Sigmoid colon (tissue), 4 donors: ENCODE measurements at regions not wholly inside any gene's neighbourhood (a gene's known extent, or its start where the extent isn't known, plus 50 kb on each side); places are given as distances from the start of the nearest gene placed in this dataset.

Experiments used
- CTCF ChIP-seq, 4 experiments: fragments of 450-650 bp in 3 of 4; fragments of 200-600 bp in 1 of 4; IDR thresholded peaks; one replicate each; pipeline ENCODE4 v1.5.1; 2016 to 2019; ENCODE audit warnings: antibody characterized with exemption in 4 of 4, mild to moderate bottlenecking in 3 of 4, moderate library complexity in 2 of 4
- POLR2A ChIP-seq, 2 donors: fragments of 450-650 bp; IDR thresholded peaks; one replicate each; pipeline ENCODE4 v1.6.1; 2016; ENCODE audit warnings: antibody characterized with exemption in 2 of 2, mild to moderate bottlenecking in 2 of 2, moderate library complexity in 2 of 2
- POLR2AphosphoS5 ChIP-seq, 4 donors: sonication (generic); formaldehyde crosslinking; IDR thresholded peaks; one replicate each; pipeline ENCODE4 v1.6.1; 2017; ENCODE audit warnings: antibody characterized with exemption in 4 of 4

- TF ChIP-seq POLR2A (IDR thresholded peaks at IDR 0.05), result no peak
- no peak for TF ChIP-seq CTCF (IDR thresholded peaks at IDR 0.05)
- no peak for TF ChIP-seq POLR2AphosphoS5 (IDR thresholded peaks at IDR 0.05)
Measured at GRCh38 chr4:9600246-9600645, 156.0 kb downstream of the DEFB131A start.
